ENCODE measurements at regions not wholly inside any gene's neighbourhood (a gene's known extent, or its start where the extent isn't known, plus 50 kb on each side); places are given as distances from the start of the nearest gene placed in this dataset.

GRCh38 chr15:98276018-98276417 is 315.5 kb downstream of the ARRDC4 start:
- no peak for DNase-seq (ENCODE audit: low read depth)

- DNase-seq (ENCODE audit: low read depth), result no peak
Measured at GRCh38 chr15:98277602-98278001, 317.1 kb downstream of the ARRDC4 start.

- DNase-seq (ENCODE audit: low read depth), result no peak
Measured at GRCh38 chr15:98280284-98280975, 319.9 kb downstream of the ARRDC4 start.

- DNase-seq (ENCODE audit: low read depth), result no peak
Measured at GRCh38 chr15:98281130-98281529, 320.6 kb downstream of the ARRDC4 start.

- no peak for DNase-seq (ENCODE audit: low read depth)
Measured at GRCh38 chr15:98282656-98283332, 322.3 kb downstream of the ARRDC4 start.

GRCh38 chr15:98286200-98286599 is 325.7 kb downstream of the ARRDC4 start:
- no peak for DNase-seq (ENCODE audit: low read depth)

- peak; percentile 40 for DNase-seq (ENCODE audit: low read depth)
Measured at GRCh38 chr15:98286831-98287230, 326.3 kb downstream of the ARRDC4 start.

- no peak for DNase-seq (ENCODE audit: low read depth)
Measured at GRCh38 chr15:98288091-98288590, 327.6 kb downstream of the ARRDC4 start.

- peak; percentile 30 for DNase-seq (ENCODE audit: low read depth)
Measured at GRCh38 chr15:98289747-98290146, 329.2 kb downstream of the ARRDC4 start.

- DNase-seq (ENCODE audit: low read depth), result peak; percentile 35
Measured at GRCh38 chr15:98292442-98293240, 332.1 kb downstream of the ARRDC4 start.

- DNase-seq (ENCODE audit: low read depth), result no peak
Measured at GRCh38 chr15:98294126-98294525, 333.6 kb downstream of the ARRDC4 start.

GRCh38 chr15:98295101-98295759 is 334.7 kb downstream of the ARRDC4 start:
- peak; percentile 63 for DNase-seq (ENCODE audit: low read depth)

- no peak for DNase-seq (ENCODE audit: low read depth)
Measured at GRCh38 chr15:98296653-98297052, 336.1 kb downstream of the ARRDC4 start.

- DNase-seq (ENCODE audit: low read depth), result no peak
Measured at GRCh38 chr15:98304371-98304770, 343.9 kb downstream of the ARRDC4 start.

- DNase-seq (ENCODE audit: low read depth), result no peak
Measured at GRCh38 chr15:98308117-98308516, 340.2 kb upstream of the IGF1R start.

GRCh38 chr15:98311566-98312188 is 336.7 kb upstream of the IGF1R start:
- peak; percentile 73 for DNase-seq (ENCODE audit: low read depth)

GRCh38 chr15:98312913-98313312 is 335.4 kb upstream of the IGF1R start:
- DNase-seq (ENCODE audit: low read depth), result no peak

GRCh38 chr15:98315971-98316370 is 332.4 kb upstream of the IGF1R start:
- DNase-seq (ENCODE audit: low read depth), result no peak

GRCh38 chr15:98321896-98322295 is 326.4 kb upstream of the IGF1R start:
- no peak for DNase-seq (ENCODE audit: low read depth)

GRCh38 chr15:98322581-98322980 is 325.8 kb upstream of the IGF1R start:
- no peak for DNase-seq (ENCODE audit: low read depth)

- no peak for DNase-seq (ENCODE audit: low read depth)
Measured at GRCh38 chr15:98324341-98324970, 323.9 kb upstream of the IGF1R start.

All from EH (cell line).